ENCODE measurements at regions not wholly inside any gene's neighbourhood (a gene's known extent, or its start where the extent isn't known, plus 50 kb on each side); places are given as distances from the start of the nearest gene placed in this dataset.

DNA sequence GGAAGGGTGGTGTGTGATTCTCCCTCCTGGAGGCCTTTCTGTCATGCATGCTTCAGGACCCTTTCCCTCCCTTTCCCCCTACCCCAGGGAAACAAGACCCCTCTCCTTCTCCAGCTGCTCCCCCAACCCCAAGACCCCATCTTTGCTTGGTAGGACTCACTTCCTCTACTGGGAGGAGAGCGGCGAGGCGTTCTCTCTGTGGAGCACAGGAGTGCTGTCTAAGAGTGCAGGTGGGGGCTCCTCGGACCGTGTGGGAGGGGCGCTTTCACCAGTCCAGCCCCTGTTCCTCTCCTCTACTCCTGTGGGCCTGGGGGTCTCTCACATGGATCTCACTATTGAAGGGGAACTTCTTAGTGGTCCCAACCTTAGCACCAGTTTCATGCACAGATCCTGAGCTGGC is 456.1 kb upstream of the ASIC2 start:
- POLR2A ChIA-PET, result no interaction called here

DNA sequence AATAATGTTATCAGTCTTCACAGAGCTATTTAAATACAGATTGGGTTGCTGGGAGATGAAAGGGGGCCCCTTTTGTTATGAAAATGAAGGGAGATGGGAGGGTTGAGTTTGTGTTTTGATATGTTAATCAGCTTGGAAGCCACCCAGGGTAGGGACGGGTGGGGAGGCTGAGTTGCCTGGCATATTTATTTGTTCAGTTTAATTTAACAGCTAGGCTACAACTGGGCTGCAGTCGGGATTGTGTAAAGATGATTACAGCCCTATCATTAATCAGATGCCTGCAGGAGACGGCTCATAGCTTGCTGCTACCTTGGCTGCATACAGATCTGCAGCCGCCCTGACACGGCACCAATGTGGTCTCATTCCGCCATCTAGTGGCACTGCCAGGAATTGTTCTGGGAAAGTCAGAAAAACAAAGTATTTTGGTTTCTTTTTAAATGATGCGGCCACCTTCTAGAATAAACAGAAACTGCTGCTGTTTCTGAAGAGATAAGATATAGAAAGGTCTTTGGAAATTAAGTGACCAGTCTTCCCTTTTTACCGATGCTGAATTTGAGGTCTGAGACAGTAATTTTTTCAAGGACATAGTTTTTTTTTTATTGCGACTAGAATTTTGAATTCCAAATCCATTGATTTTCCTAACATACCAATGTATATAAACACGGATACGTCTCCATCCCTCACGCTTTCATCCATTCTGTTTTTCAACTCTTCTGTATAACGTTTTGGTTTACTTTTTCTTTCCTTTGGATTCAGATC is 458.0 kb upstream of the ASIC2 start:
- peak; percentile 5 for DNase-seq (ENCODE audit: low read depth)
- Histone ChIP-seq H3K36me3 (ENCODE audit: control insufficient read depth, insufficient read depth, low read length) (no peaks in the 10 kb centered on the region), H3K27me3 (ENCODE audit: control insufficient read depth, insufficient read depth, low read length) (no peaks in the 10 kb centered on the region), H3K4me3 (ENCODE audit: low read depth, low read length) (no peak overlapping the region)
- ChIA-PET POLR2A (interaction anchor here (0.6 kb wide), 1 partner anchor 65 kb away, joined by 4 read pairs; no protein-coding TSS in a partner anchor), CTCF (interaction anchor here (0.5 to 5.2 kb wide), 21 partner anchors 9 to 1267 kb away, joined by 3 to 65 read pairs (median 3); no protein-coding TSS in a partner anchor)
- TF ChIP-seq, protein P1, sequence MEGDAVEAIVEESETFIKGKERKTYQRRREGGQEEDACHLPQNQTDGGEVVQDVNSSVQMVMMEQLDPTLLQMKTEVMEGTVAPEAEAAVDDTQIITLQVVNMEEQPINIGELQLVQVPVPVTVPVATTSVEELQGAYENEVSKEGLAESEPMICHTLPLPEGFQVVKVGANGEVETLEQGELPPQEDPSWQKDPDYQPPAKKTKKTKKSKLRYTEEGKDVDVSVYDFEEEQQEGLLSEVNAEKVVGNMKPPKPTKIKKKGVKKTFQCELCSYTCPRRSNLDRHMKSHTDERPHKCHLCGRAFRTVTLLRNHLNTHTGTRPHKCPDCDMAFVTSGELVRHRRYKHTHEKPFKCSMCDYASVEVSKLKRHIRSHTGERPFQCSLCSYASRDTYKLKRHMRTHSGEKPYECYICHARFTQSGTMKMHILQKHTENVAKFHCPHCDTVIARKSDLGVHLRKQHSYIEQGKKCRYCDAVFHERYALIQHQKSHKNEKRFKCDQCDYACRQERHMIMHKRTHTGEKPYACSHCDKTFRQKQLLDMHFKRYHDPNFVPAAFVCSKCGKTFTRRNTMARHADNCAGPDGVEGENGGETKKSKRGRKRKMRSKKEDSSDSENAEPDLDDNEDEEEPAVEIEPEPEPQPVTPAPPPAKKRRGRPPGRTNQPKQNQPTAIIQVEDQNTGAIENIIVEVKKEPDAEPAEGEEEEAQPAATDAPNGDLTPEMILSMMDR (IDR thresholded peaks at IDR 0.05; ENCODE audit: insufficient read depth, low read depth, low read length), result peak; percentile 91

More for the DNA sequence above, 456.1 kb upstream of the ASIC2 start:
- H3K27me3 ChIP-seq (ENCODE audit: control insufficient read depth, insufficient read depth, low read length), result no peaks in the 10 kb centered on the region
- no peak overlapping the region for H3K4me3 ChIP-seq (ENCODE audit: low read depth, low read length)
- CTCF ChIA-PET, result interaction anchor here (1.5 to 5.2 kb wide), 2 partner anchors 24 to 29 kb away, joined by 3 to 65 read pairs; no protein-coding TSS in a partner anchor
- H3K36me3 ChIP-seq (ENCODE audit: control insufficient read depth, insufficient read depth, low read length), result no peaks in the 10 kb centered on the region
- TF ChIP-seq, protein P1 (IDR thresholded peaks at IDR 0.05; ENCODE audit: insufficient read depth, low read depth, low read length), result no peak
- no peak for DNase-seq (ENCODE audit: low read depth)

GRCh38 chr17:33751702-33752065 is 458.6 kb upstream of the ASIC2 start:
- no peak overlapping the region for H3K4me3 ChIP-seq (ENCODE audit: low read depth, low read length)

GRCh38 chr17:33753452-33753851 is 460.4 kb upstream of the ASIC2 start:
- no peaks in the 10 kb centered on the region for H3K27me3 ChIP-seq (ENCODE audit: control insufficient read depth, insufficient read depth, low read length)
- no peaks in the 10 kb centered on the region for H3K36me3 ChIP-seq (ENCODE audit: control insufficient read depth, insufficient read depth, low read length)
- POLR2A ChIA-PET, result no interaction called here
- no peak for DNase-seq (ENCODE audit: low read depth)
- TF ChIP-seq, protein P1 (IDR thresholded peaks at IDR 0.05; ENCODE audit: insufficient read depth, low read depth, low read length), result no peak
- CTCF ChIA-PET, result interaction anchor here (0.9 to 1.0 kb wide), 3 partner anchors 10 to 29 kb away, joined by 3 read pairs; no protein-coding TSS in a partner anchor
- H3K4me3 ChIP-seq (ENCODE audit: low read depth, low read length), result no peak overlapping the region

More at GRCh38 chr17:33751702-33752065, 458.6 kb upstream of the ASIC2 start:
- POLR2A ChIA-PET, result interaction anchor here (0.6 kb wide), 1 partner anchor 64 kb away, joined by 4 read pairs; no protein-coding TSS in a partner anchor
- DNase-seq (ENCODE audit: low read depth), result no peak
- Histone ChIP-seq H3K27me3 (ENCODE audit: control insufficient read depth, insufficient read depth, low read length) (no peaks in the 10 kb centered on the region), H3K36me3 (ENCODE audit: control insufficient read depth, insufficient read depth, low read length) (no peaks in the 10 kb centered on the region)
- CTCF ChIA-PET, result interaction anchor here (0.6 to 5.2 kb wide), 6 partner anchors 15 to 1166 kb away, joined by 3 to 65 read pairs (median 3); no protein-coding TSS in a partner anchor
- TF ChIP-seq, protein P1 (IDR thresholded peaks at IDR 0.05; ENCODE audit: insufficient read depth, low read depth, low read length), result no peak

GRCh38 chr17:33756021-33756420 is 462.9 kb upstream of the ASIC2 start:
- ChIA-PET POLR2A (no interaction called here), CTCF (interaction anchor here (1.0 kb wide), 1 partner anchor 23 kb away, joined by 3 read pairs; no protein-coding TSS in a partner anchor)
- Histone ChIP-seq H3K4me3 (ENCODE audit: low read depth, low read length) (no peak overlapping the region), H3K36me3 (ENCODE audit: control insufficient read depth, insufficient read depth, low read length) (no peaks in the 10 kb centered on the region), H3K27me3 (ENCODE audit: control insufficient read depth, insufficient read depth, low read length) (no peaks in the 10 kb centered on the region)
- TF ChIP-seq, protein P1 (IDR thresholded peaks at IDR 0.05; ENCODE audit: insufficient read depth, low read depth, low read length), result no peak
- DNase-seq (ENCODE audit: low read depth), result no peak
